ENCODE measurements at regions not wholly inside any gene's neighbourhood (a gene's known extent, or its start where the extent isn't known, plus 50 kb on each side); places are given as distances from the start of the nearest gene placed in this dataset.
"Not testable (repeated sequence)": the region's sequence is repeated elsewhere in the genome, so short reads cannot be mapped to it uniquely, and the experiment has no call there.

GRCh38 chr6:119672725-119673124, 323.2 kb upstream of the MAN1A1 start:
- TF ChIP-seq CTCF (IDR thresholded peaks at IDR 0.05; ENCODE audit: control insufficient read depth, insufficient read depth, low read depth, low read length, missing control alignments), result no peak
- no peak overlapping the region for H3K4me3 ChIP-seq (ENCODE audit: control insufficient read depth, low read depth, low read length)
- DNase-seq (ENCODE audit: low read depth), result no peak

GRCh38 chr6:119671105-119671504, 321.5 kb upstream of the MAN1A1 start:
- TF ChIP-seq CTCF (IDR thresholded peaks at IDR 0.05; ENCODE audit: control insufficient read depth, insufficient read depth, low read depth, low read length, missing control alignments), result no peak
- no peak overlapping the region for H3K4me3 ChIP-seq (ENCODE audit: control insufficient read depth, low read depth, low read length)
- no peak for DNase-seq (ENCODE audit: low read depth)

GRCh38 chr6:119669221-119669620, 319.7 kb upstream of the MAN1A1 start:
- no peak for DNase-seq (ENCODE audit: low read depth)
- TF ChIP-seq CTCF (IDR thresholded peaks at IDR 0.05; ENCODE audit: control insufficient read depth, insufficient read depth, low read depth, low read length, missing control alignments), result no peak
- no peak overlapping the region for H3K4me3 ChIP-seq (ENCODE audit: control insufficient read depth, low read depth, low read length)

- H3K4me3 ChIP-seq (ENCODE audit: control insufficient read depth, low read depth, low read length); DNase-seq (ENCODE audit: low read depth): not testable (repeated sequence)
These were observed 315.9 kb upstream of the MAN1A1 start for GRCh38 chr6:119665432-119665831.

GRCh38 chr6:119661628-119662027, 312.1 kb upstream of the MAN1A1 start:
- TF ChIP-seq CTCF (IDR thresholded peaks at IDR 0.05; ENCODE audit: control insufficient read depth, insufficient read depth, low read depth, low read length, missing control alignments), result no peak
- H3K4me3 ChIP-seq (ENCODE audit: control insufficient read depth, low read depth, low read length), result no peak overlapping the region
- DNase-seq (ENCODE audit: low read depth), result no peak

GRCh38 chr6:119661078-119661477, 311.5 kb upstream of the MAN1A1 start:
- no peak for TF ChIP-seq CTCF (IDR thresholded peaks at IDR 0.05; ENCODE audit: control insufficient read depth, insufficient read depth, low read depth, low read length, missing control alignments)

GRCh38 chr6:119658917-119659316, 309.4 kb upstream of the MAN1A1 start:
- DNase-seq (ENCODE audit: low read depth), result no peak
- no peak overlapping the region for H3K4me3 ChIP-seq (ENCODE audit: control insufficient read depth, low read depth, low read length)
- no peak for TF ChIP-seq CTCF (IDR thresholded peaks at IDR 0.05; ENCODE audit: control insufficient read depth, insufficient read depth, low read depth, low read length, missing control alignments)

More at GRCh38 chr6:119661078-119661477, 311.5 kb upstream of the MAN1A1 start:
- H3K4me3 ChIP-seq (ENCODE audit: control insufficient read depth, low read depth, low read length), result no peak overlapping the region
- no peak for DNase-seq (ENCODE audit: low read depth)
